WTC11 (cell line): ENCODE measurements at regions not wholly inside any gene's neighbourhood (a gene's known extent, or its start where the extent isn't known, plus 50 kb on each side); places are given as distances from the start of the nearest gene placed in this dataset.

Source experiments
- ATAC-seq: fragments of 200-7000 bp; cut with Tn5 transposase; 2 replicates; pipeline ENCODE4 v1.10.0; 2021; ENCODE audit warnings: mild to moderate bottlenecking, moderate library complexity
- CTCF ChIA-PET: fragments of 300-600 bp; sonication (Branson Sonifier 250); formaldehyde crosslinking; loops from one replicate; lab custom pipeline; 2021; ENCODE audit warnings: antibody characterized with exemption; lab: Charles Lee
- POLR2A ChIA-PET: fragments of 350-600 bp; sonication (Branson Sonifier 250); formaldehyde crosslinking; loops from one replicate; lab custom pipeline; 2021; ENCODE audit warnings: antibody characterized with exemption; lab: Charles Lee
- DNase-seq: peaks from one replicate; pipeline ENCODE4 v3.0.0; 2021; ENCODE audit warnings: low spot score
- H3K27ac Mint-ChIP-seq: 2 replicates; pipeline ENCODE4 v1.8.0; 2021; ENCODE audit warnings: mixed read lengths
- H3K27me3 Mint-ChIP-seq: 2 replicates; pipeline ENCODE4 v1.8.0; 2021; ENCODE audit warnings: low read depth, mild to moderate bottlenecking, moderate library complexity, mixed read lengths
- H3K36me3 Mint-ChIP-seq: 2 replicates; pipeline ENCODE4 v1.8.0; 2021; ENCODE audit warnings: mixed read lengths
- H3K4me1 Mint-ChIP-seq: 2 replicates; pipeline ENCODE4 v1.8.0; 2022; ENCODE audit warnings: mixed read lengths
- H3K4me3 Mint-ChIP-seq: 2 replicates; pipeline ENCODE4 v1.8.0; 2021; ENCODE audit warnings: mild to moderate bottlenecking, moderate library complexity, mixed read lengths
- H3K9me3 Mint-ChIP-seq: 2 replicates; pipeline ENCODE4 v1.8.0; 2021; ENCODE audit warnings: mixed read lengths
- AR ChIP-seq: fragments of 250-450 bp; sonication (Bioruptor Pico); IDR thresholded peaks from 2 replicates; pipeline ENCODE4 v1.9.0; 2021; ENCODE audit warnings: mild to moderate bottlenecking
- ARID4B ChIP-seq: sonication (generic); formaldehyde crosslinking; IDR thresholded peaks from 2 replicates; pipeline ENCODE4 v1.8.0; 2023; ENCODE audit warnings: missing genetic modification reagents, mild to moderate bottlenecking, borderline replicate concordance
- ATF1 ChIP-seq: sonication (generic); formaldehyde crosslinking; IDR thresholded peaks from 2 replicates; pipeline ENCODE4 v1.8.1; 2023; ENCODE audit warnings: mild to moderate bottlenecking, moderate library complexity, missing genetic modification reagents
- ATF2 ChIP-seq: sonication (generic); formaldehyde crosslinking; IDR thresholded peaks from 2 replicates; pipeline ENCODE4 v1.8.1; 2022; ENCODE audit warnings: low read depth, missing genetic modification reagents, borderline replicate concordance
- ATF3 ChIP-seq: sonication (generic); formaldehyde crosslinking; conservative IDR thresholded peaks from 2 replicates; pipeline ENCODE4 v1.8.1; 2022; ENCODE audit warnings: mild to moderate bottlenecking, missing genetic modification reagents
- CBFB ChIP-seq: sonication (generic); formaldehyde crosslinking; IDR thresholded peaks from 2 replicates; pipeline ENCODE4 v1.8.1; 2022; ENCODE audit warnings: mild to moderate bottlenecking, low read depth, missing genetic modification reagents
- EMX1 ChIP-seq: fragments of 250-450 bp; sonication (Bioruptor Pico); IDR thresholded peaks from 2 replicates; pipeline ENCODE4 v1.8.0; 2021; ENCODE audit warnings: mild to moderate bottlenecking
- ETV6 ChIP-seq: sonication (generic); formaldehyde crosslinking; IDR thresholded peaks from 2 replicates; pipeline ENCODE4 v1.8.1; 2022; ENCODE audit warnings: mild to moderate bottlenecking, missing genetic modification reagents
- FOXJ3 ChIP-seq: sonication (generic); formaldehyde crosslinking; IDR thresholded peaks from 2 replicates; pipeline ENCODE4 v1.9.0; 2021; ENCODE audit warnings: missing genetic modification reagents, mild to moderate bottlenecking, borderline replicate concordance
- IRF2 ChIP-seq: sonication (generic); formaldehyde crosslinking; IDR thresholded peaks from 2 replicates; pipeline ENCODE4 v1.8.0; 2022; ENCODE audit warnings: low read depth, missing genetic modification reagents, borderline replicate concordance
- JUN ChIP-seq: sonication (generic); formaldehyde crosslinking; IDR thresholded peaks from 2 replicates; pipeline ENCODE4 v1.8.0; 2023; ENCODE audit warnings: mild to moderate bottlenecking, missing genetic modification reagents
- MLX ChIP-seq: sonication (generic); formaldehyde crosslinking; IDR thresholded peaks from 2 replicates; pipeline ENCODE4 v1.8.1; 2023; ENCODE audit warnings: mild to moderate bottlenecking, missing genetic modification reagents, moderate library complexity
- NR2C2 ChIP-seq: sonication (generic); formaldehyde crosslinking; IDR thresholded peaks from 2 replicates; pipeline ENCODE4 v1.8.0; 2022; ENCODE audit warnings: mild to moderate bottlenecking, missing genetic modification reagents
- RORB ChIP-seq: fragments of 250-450 bp; sonication (Bioruptor Pico); IDR thresholded peaks from 2 replicates; pipeline ENCODE4 v1.9.0; 2021; ENCODE audit warnings: mild to moderate bottlenecking
- SMAD4 ChIP-seq: sonication (generic); formaldehyde crosslinking; IDR thresholded peaks from 2 replicates; pipeline ENCODE4 v1.8.0; 2022; ENCODE audit warnings: mild to moderate bottlenecking, missing genetic modification reagents
- SP1 ChIP-seq: sonication (generic); formaldehyde crosslinking; conservative IDR thresholded peaks from 2 replicates; pipeline ENCODE4 v1.8.1; 2022; ENCODE audit warnings: missing genetic modification reagents
- ZBTB21 ChIP-seq: sonication (generic); formaldehyde crosslinking; IDR thresholded peaks from 2 replicates; pipeline ENCODE4 v1.8.1; 2023; ENCODE audit warnings: mild to moderate bottlenecking, missing genetic modification reagents, borderline replicate concordance
- ZNF232 ChIP-seq: sonication (generic); formaldehyde crosslinking; IDR thresholded peaks from 2 replicates; pipeline ENCODE4 v1.8.0; 2022; ENCODE audit warnings: mild to moderate bottlenecking, missing genetic modification reagents
- ZNF281 ChIP-seq: sonication (generic); formaldehyde crosslinking; IDR thresholded peaks from 2 replicates; pipeline ENCODE4 v1.8.0; 2023; ENCODE audit warnings: mild to moderate bottlenecking, missing genetic modification reagents
- ZNF396 ChIP-seq: fragments of 250-450 bp; sonication (Bioruptor Pico); IDR thresholded peaks from 2 replicates; pipeline ENCODE4 v1.8.0; 2021; ENCODE audit warnings: mild to moderate bottlenecking, moderate library complexity, borderline replicate concordance
- ZNF671 ChIP-seq: fragments of 250-450 bp; sonication (Bioruptor Pico); IDR thresholded peaks from 2 replicates; pipeline ENCODE4 v1.8.0; 2021; ENCODE audit warnings: mild to moderate bottlenecking
- ZSCAN18 ChIP-seq: fragments of 250-450 bp; sonication (Bioruptor Pico); IDR thresholded peaks from 2 replicates; pipeline ENCODE4 v2.1.2; 2022; ENCODE audit warnings: mild to moderate bottlenecking, moderate library complexity

- no peak for TF ChIP-seq CBFB (CRISPR knock-in tag)
- TF ChIP-seq ARID4B (CRISPR knock-in tag): no peak
- TF ChIP-seq RORB (CRISPR knock-in tag): no peak
- no peak for TF ChIP-seq JUN (CRISPR knock-in tag)
- TF ChIP-seq ZBTB21 (CRISPR knock-in tag): no peak
- TF ChIP-seq IRF2 (CRISPR knock-in tag): no peak
- TF ChIP-seq ZNF232 (CRISPR knock-in tag): no peak
- TF ChIP-seq ZNF396 (CRISPR knock-in tag): no peak
- TF ChIP-seq SMAD4 (CRISPR knock-in tag): no peak
- TF ChIP-seq ETV6 (CRISPR knock-in tag): no peak
- TF ChIP-seq ZNF281 (CRISPR knock-in tag): no peak
- TF ChIP-seq, all 79 proteins: peak for 0
- H3K9me3 Mint-ChIP-seq: no peaks in the 10 kb centered on the region
- no peaks in the 10 kb centered on the region for H3K36me3 Mint-ChIP-seq
- no peak overlapping the region for H3K4me3 Mint-ChIP-seq
- no peaks in the 10 kb centered on the region for H3K27me3 Mint-ChIP-seq
- ChIA-PET POLR2A (no interaction called here), CTCF (no interaction called here)
- DNase-seq (no peak), ATAC-seq (no peak)
- no peak overlapping the region for H3K27ac Mint-ChIP-seq
- H3K4me1 Mint-ChIP-seq: peaks cover 4% of the 10 kb centered on the region; the same call in 1 of the 2 replicates
These were observed 440.8 kb upstream of the CDH20 start for GRCh38 chr18:60892441-60892840.

- ATAC-seq (no peak), DNase-seq (no peak)
- Mint-ChIP-seq H3K4me3 (no peak overlapping the region), H3K27me3 (no peaks in the 10 kb centered on the region), H3K27ac (no peak overlapping the region), H3K9me3 (no peaks in the 10 kb centered on the region), H3K36me3 (no peaks in the 10 kb centered on the region), H3K4me1 (peaks cover 4% of the 10 kb centered on the region; the same call in 1 of the 2 replicates)
- CTCF ChIA-PET: no interaction called here
- POLR2A ChIA-PET: no interaction called here
- TF ChIP-seq FOXJ3 (CRISPR knock-in tag) (no peak), ATF1 (CRISPR knock-in tag) (no peak), ATF3 (CRISPR knock-in tag) (no peak), ZSCAN18 (CRISPR knock-in tag) (no peak), SP1 (CRISPR knock-in tag) (no peak), ATF2 (CRISPR knock-in tag) (no peak), EMX1 (CRISPR knock-in tag) (no peak), NR2C2 (CRISPR knock-in tag) (no peak), MLX (CRISPR knock-in tag) (no peak), ZNF671 (no peak), AR (CRISPR knock-in tag) (no peak)
These were observed 440.4 kb upstream of the CDH20 start for GRCh38 chr18:60892855-60893254.
